SK-N-SH (cell line): ENCODE measurements at regions not wholly inside any gene's neighbourhood (a gene's known extent, or its start where the extent isn't known, plus 50 kb on each side); places are given as distances from the start of the nearest gene placed in this dataset.

Experiments used
- CTCF ChIA-PET: fragments of 300-600, 350-600 bp; formaldehyde crosslinking; extraction: SDS; loops from one replicate; lab custom pipeline; 2021; lab: Yijun Ruan, JAX
- POLR2A ChIA-PET: fragments of 350-600 bp; sonication (Branson Sonifier 250); formaldehyde crosslinking; extraction: SDS; loops from one replicate; lab custom pipeline; 2020; ENCODE audit warnings: antibody characterized with exemption, inconsistent platforms; lab: Yijun Ruan, JAX
- DNase-seq: peaks from one replicate; pipeline ENCODE4 v3.0.0; 2012
- H2AFZ ChIP-seq: fragments of 200-600 bp; sonication (generic); 2 replicates; pipeline ENCODE4 v1.8.1; 2016; ENCODE audit warnings: antibody characterized with exemption, mild to moderate bottlenecking, low read depth
- H3F3A ChIP-seq: fragments of 200-600 bp; sonication (generic); replicated peaks from 2 replicates; pipeline ENCODE3; 2016; ENCODE audit warnings: antibody characterized with exemption, mild to moderate bottlenecking; ENCODE audit not compliant: insufficient read depth
- H3K27ac ChIP-seq, 2 experiments: fragments of 200-500 bp in 1 of 2; fragments of 200-600 bp in 1 of 2; sonication (Bioruptor generic) in 1 of 2; sonication (generic), shearing (Covaris generic) in 1 of 2; 2 replicates each; pipeline versions ENCODE4 v1.5.1 to v1.6.1; 2014 to 2016; ENCODE audit warnings: low read depth in 2 of 2, inconsistent platforms in 1 of 2, low read length in 1 of 2, mild to moderate bottlenecking in 1 of 2, mixed read lengths in 1 of 2
- H3K27me3 ChIP-seq: fragments of 200-600 bp; sonication (generic), shearing (Covaris generic); 2 replicates; pipeline ENCODE4 v1.6.1; 2016; ENCODE audit warnings: mixed run types; ENCODE audit not compliant: insufficient read depth
- H3K36me3 ChIP-seq, 2 experiments: fragments of 200-500 bp in 1 of 2; fragments of 200-600 bp in 1 of 2; sonication (Bioruptor generic) in 1 of 2; sonication (generic) in 1 of 2; replicated peaks in 1 of 2; 2 replicates each; pipeline versions ENCODE3 to v1.5.1; 2014 to 2016; ENCODE audit warnings: low read length in 1 of 2, mild to moderate bottlenecking in 1 of 2; ENCODE audit not compliant: insufficient read depth in 2 of 2, control insufficient read depth in 1 of 2
- H3K4me1 ChIP-seq, 2 experiments: fragments of 200-500 bp in 1 of 2; fragments of 200-600 bp in 1 of 2; sonication (Bioruptor generic) in 1 of 2; sonication (generic), shearing (Covaris generic) in 1 of 2; 2 replicates each; pipeline versions ENCODE4 v1.5.1 to v1.6.1; 2014 to 2016; ENCODE audit warnings: low read depth in 1 of 2, low read length in 1 of 2, mixed run types in 1 of 2; ENCODE audit not compliant: insufficient read depth in 2 of 2, control insufficient read depth in 1 of 2
- H3K4me2 ChIP-seq: fragments of 200-600 bp; sonication (generic), shearing (Covaris generic); 2 replicates; pipeline ENCODE4 v1.6.1; 2017; ENCODE audit warnings: mixed run types
- H3K4me3 ChIP-seq, 2 experiments: fragments of 200-500 bp in 1 of 2; fragments of 200-600 bp in 1 of 2; sonication (Bioruptor generic) in 1 of 2; sonication (generic), shearing (Covaris generic) in 1 of 2; 2 replicates each; pipeline versions ENCODE4 v1.5.1 to v1.8.1; 2014 to 2016; ENCODE audit warnings: low read depth in 2 of 2, inconsistent platforms in 1 of 2, low read length in 1 of 2, mild to moderate bottlenecking in 1 of 2, mixed read lengths in 1 of 2, moderate library complexity in 1 of 2
- H3K79me2 ChIP-seq: fragments of 200-600 bp; sonication (generic); 2 replicates; pipeline ENCODE4 v1.8.1; 2017; ENCODE audit warnings: mild to moderate bottlenecking; ENCODE audit not compliant: insufficient read depth
- H3K9ac ChIP-seq: fragments of 200-600 bp; sonication (generic); 2 replicates; pipeline ENCODE4 v1.6.1; 2017; ENCODE audit warnings: mixed run types
- H3K9me2 ChIP-seq: fragments of 200-600 bp; sonication (generic); 2 replicates; pipeline ENCODE4 v1.6.1; 2017; ENCODE audit warnings: mixed run types
- H3K9me3 ChIP-seq: fragments of 200-600 bp; sonication (generic); 2 replicates; pipeline ENCODE4 v1.6.1; 2017; ENCODE audit warnings: mixed run types, mild to moderate bottlenecking, moderate library complexity
- H4K20me1 ChIP-seq: fragments of 200-600 bp; sonication (generic); 2 replicates; pipeline ENCODE4 v1.6.1; 2017; ENCODE audit warnings: mild to moderate bottlenecking, mixed run types; ENCODE audit not compliant: insufficient read depth
- CTCF ChIP-seq: fragments of 200-600 bp; sonication (generic); IDR thresholded peaks from 2 replicates; pipeline ENCODE4 v1.6.1; 2017; ENCODE audit warnings: antibody characterized with exemption, mild to moderate bottlenecking, moderate library complexity
- FOSL2 ChIP-seq: IDR thresholded peaks from 2 replicates; pipeline ENCODE4 v1.4.0; 2012; ENCODE audit warnings: low read depth, mild to moderate bottlenecking, moderate library complexity, borderline replicate concordance
- GATA2 ChIP-seq: sonication (generic); formaldehyde crosslinking; IDR thresholded peaks from 2 replicates; pipeline ENCODE4 v1.5.0; 2020; ENCODE audit warnings: mild to moderate bottlenecking, missing genetic modification reagents
- IRF3 ChIP-seq: fragments of 150-350 bp; IDR thresholded peaks from 2 replicates; pipeline ENCODE4 v1.6.1; 2016; ENCODE audit warnings: mild to moderate bottlenecking, low read depth, low read length
- JUND ChIP-seq: IDR thresholded peaks from 2 replicates; pipeline ENCODE4 v1.4.0; 2012
- MXI1 ChIP-seq: IDR thresholded peaks from 2 replicates; pipeline ENCODE4 v1.6.1; 2012; ENCODE audit warnings: mild to moderate bottlenecking, low read depth, low read length, improper control_type of control experiment
- NFIC ChIP-seq: IDR thresholded peaks from 2 replicates; pipeline ENCODE4 v1.4.0; 2012; ENCODE audit warnings: borderline replicate concordance
- POLR2AphosphoS5 ChIP-seq: IDR thresholded peaks from 2 replicates; pipeline ENCODE4 v1.6.1; 2012; ENCODE audit warnings: low read depth, low read length
- RAD21 ChIP-seq: IDR thresholded peaks from 2 replicates; pipeline ENCODE4 v1.6.1; 2012; ENCODE audit warnings: mild to moderate bottlenecking, low read length
- RCOR1 ChIP-seq: fragments of 150-350 bp; IDR thresholded peaks from 2 replicates; pipeline ENCODE4 v1.6.1; 2017; ENCODE audit warnings: antibody characterized with exemption, low read length
- REST ChIP-seq: IDR thresholded peaks from 2 replicates; pipeline ENCODE4 v1.6.1; 2012; ENCODE audit warnings: mild to moderate bottlenecking, low read depth, low read length, moderate library complexity
- RFX5 ChIP-seq: IDR thresholded peaks from 2 replicates; pipeline ENCODE4 v1.6.1; 2012; ENCODE audit warnings: mild to moderate bottlenecking, improper control_type of control experiment, low read length
- SIN3A ChIP-seq: IDR thresholded peaks from 2 replicates; pipeline ENCODE4 v1.6.1; 2012; ENCODE audit warnings: low read depth, mild to moderate bottlenecking, low read length, moderate library complexity, borderline replicate concordance
- SMC3 ChIP-seq: IDR thresholded peaks from 2 replicates; pipeline ENCODE4 v1.6.1; 2012; ENCODE audit warnings: low read depth, low read length, improper control_type of control experiment
- TEAD4 ChIP-seq: IDR thresholded peaks from 2 replicates; pipeline ENCODE4 v1.4.0; 2012; ENCODE audit warnings: mild to moderate bottlenecking, borderline replicate concordance; ENCODE audit not compliant: insufficient read depth
- USF2 ChIP-seq: fragments of 150-350 bp; IDR thresholded peaks from 2 replicates; pipeline ENCODE4 v1.6.1; 2017; ENCODE audit warnings: antibody characterized with exemption, low read length, low read depth, borderline replicate concordance
- YY1 ChIP-seq: IDR thresholded peaks from 2 replicates; pipeline ENCODE4 v1.4.0; 2012; ENCODE audit warnings: low read depth, mild to moderate bottlenecking
- ZBTB33 ChIP-seq: IDR thresholded peaks from 2 replicates; pipeline ENCODE4 v1.4.0; 2012; ENCODE audit warnings: low read depth, borderline replicate concordance
- WGBS: methylation state at CpG from one replicate; pipeline ENCODE4 v1.1.6; 2017; ENCODE audit warnings: low lambda C conversion rate; 5-methylcytosine and 5-hydroxymethylcytosine counted together

GRCh38 chr3:87719060-87719459, 339.7 kb downstream of the CGGBP1 start:
- Histone ChIP-seq H3K4me1 (no peaks in the 10 kb centered on the region), H3K9ac (no peak overlapping the region), H3K27ac (no peak overlapping the region), H3K9me2 (no peaks in the 10 kb centered on the region; the same call in 1 of the 2 replicates), H3K36me3 (no peaks in the 10 kb centered on the region), H3K9me3 (no peaks in the 10 kb centered on the region), H3K4me2 (no peak overlapping the region), H4K20me1 (no peaks in the 10 kb centered on the region), H3K27me3 (no peaks in the 10 kb centered on the region; the same call in 1 of the 2 replicates), H3F3A (no peaks in the 10 kb centered on the region), H3K79me2 (no peaks in the 10 kb centered on the region), H2AFZ (no peak overlapping the region), H3K4me3 (no peak overlapping the region)
- DNase-seq: no peak
- POLR2A ChIA-PET: no interaction called here
- TF ChIP-seq ZBTB33 (no peak), TEAD4 (no peak), RCOR1 (no peak), GATA2 (CRISPR knock-in tag) (no peak), FOSL2 (no peak), USF2 (no peak), MXI1 (no peak), POLR2AphosphoS5 (no peak), RAD21 (no peak), SIN3A (no peak), JUND (no peak), CTCF (no peak), IRF3 (no peak), REST (no peak), NFIC (no peak), RFX5 (no peak), SMC3 (no peak), YY1 (no peak)
- 3% methylated on average over 2 of the region's 2 CpGs for WGBS
- CTCF ChIA-PET: no interaction called here
